ENCODE measurements at regions not wholly inside any gene's neighbourhood (a gene's known extent, or its start where the extent isn't known, plus 50 kb on each side); places are given as distances from the start of the nearest gene placed in this dataset.
A peak's percentile ranks its signal among the peaks of the same experiment; 100 is the strongest.
"Not testable (repeated sequence)": the region's sequence is repeated elsewhere in the genome, so short reads cannot be mapped to it uniquely, and the experiment has no call there.

DNA sequence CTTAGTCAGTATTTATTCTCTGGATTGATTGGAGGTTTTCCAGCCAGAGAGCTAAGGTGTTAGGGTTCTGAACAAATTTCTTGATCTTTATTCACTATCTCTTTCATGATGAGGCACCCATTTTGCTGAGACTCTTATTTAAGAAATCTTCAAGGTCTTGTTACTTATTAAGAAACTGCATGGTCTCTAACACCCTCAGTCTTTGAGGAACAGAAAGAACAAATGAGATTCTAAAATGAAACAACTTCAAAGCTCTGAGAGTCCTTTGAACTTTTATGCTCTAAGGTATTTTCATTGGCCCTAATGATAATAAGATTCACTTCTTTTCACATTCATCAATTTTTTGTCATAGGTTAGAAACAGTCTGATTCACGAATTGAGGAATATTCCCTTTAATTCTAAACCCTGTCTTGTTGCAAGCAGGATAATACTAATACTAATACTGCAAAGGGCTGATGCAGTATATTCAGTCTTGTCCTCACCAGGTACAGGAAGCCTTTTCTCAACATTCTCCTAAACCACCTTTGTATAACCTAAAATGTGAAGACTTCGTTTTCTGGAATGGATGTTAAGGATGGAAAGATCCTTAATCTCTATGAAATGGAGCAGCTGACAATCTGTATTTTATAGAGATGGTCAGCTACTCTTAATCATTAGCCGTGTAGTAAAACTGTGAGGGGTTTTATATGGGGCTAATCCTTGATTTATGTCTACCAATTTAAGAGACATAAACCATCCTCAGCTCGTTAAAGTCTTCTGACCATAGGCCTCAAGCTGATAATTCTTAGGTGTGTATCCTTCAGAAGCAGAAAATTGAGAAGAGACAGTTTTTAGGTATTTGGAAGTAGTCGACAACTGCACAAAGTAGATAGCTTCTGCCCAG, 198.3 kb downstream of the OTOL1 start:
- no peak for DNase-seq

- no peak for DNase-seq
Measured at GRCh38 chr3:161695811-161696210, 199.2 kb downstream of the OTOL1 start.

- DNase-seq, result no peak
Measured at GRCh38 chr3:161700998-161701397, 204.4 kb downstream of the OTOL1 start.

DNA sequence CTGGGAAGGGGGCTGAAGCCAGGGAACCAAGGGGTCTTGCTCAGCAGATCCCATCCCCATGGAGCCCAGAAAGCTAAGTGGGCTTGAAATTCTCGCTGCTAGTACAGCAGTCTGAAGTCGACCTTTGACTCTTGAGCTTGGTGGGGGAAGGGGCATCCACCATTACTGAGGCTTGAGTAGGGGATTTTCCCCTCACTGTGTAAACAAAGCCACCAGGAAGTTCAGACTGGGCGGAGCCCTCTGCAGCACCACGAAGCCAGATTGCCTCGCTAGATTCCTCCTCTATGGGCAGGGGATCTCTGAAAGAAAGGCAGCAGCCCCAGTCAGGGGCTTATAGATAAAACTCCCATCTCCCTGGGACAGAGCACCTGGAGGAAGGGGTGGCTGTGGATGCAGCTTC, 210.6 kb downstream of the OTOL1 start:
- DNase-seq, result not testable (repeated sequence)

DNA sequence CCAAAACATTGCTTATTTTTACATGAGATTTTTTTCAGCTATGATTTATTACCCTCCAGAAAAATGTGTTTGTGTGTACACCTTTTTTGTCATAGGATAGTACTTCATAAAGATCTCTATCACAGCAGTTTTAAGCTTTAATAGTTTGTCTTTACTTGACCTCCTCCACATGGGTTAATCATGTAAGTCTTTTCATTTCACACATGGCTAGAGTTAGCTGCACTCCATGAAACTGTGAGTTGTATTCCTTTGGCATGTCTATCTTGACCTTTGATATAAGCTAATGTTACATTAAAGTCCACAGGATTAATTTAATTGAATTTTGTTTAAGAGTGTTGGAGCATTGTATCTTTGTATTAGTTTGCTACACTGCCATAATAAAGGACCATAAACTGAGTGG, 217.1 kb downstream of the OTOL1 start:
- DNase-seq, result no peak

DNA sequence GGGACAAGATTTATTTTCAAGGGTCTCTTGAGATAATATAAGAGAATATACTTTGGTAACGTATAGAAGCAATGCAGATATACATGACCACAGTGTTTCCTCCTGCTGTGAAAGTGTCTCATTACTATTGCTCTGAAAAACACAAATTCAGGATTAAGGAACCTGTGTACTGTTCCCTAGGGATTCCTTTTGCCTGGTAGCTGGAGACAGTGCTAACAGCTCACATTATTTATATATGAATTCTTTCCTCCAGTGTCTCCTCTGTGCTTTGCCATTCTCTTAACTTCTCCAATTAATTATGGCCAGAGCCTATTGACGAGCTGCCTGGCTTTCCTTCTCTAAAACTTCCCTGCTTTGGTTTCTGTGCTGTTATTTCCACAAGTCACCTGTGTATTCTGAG, 235.4 kb downstream of the OTOL1 start:
- no peak for DNase-seq

DNA sequence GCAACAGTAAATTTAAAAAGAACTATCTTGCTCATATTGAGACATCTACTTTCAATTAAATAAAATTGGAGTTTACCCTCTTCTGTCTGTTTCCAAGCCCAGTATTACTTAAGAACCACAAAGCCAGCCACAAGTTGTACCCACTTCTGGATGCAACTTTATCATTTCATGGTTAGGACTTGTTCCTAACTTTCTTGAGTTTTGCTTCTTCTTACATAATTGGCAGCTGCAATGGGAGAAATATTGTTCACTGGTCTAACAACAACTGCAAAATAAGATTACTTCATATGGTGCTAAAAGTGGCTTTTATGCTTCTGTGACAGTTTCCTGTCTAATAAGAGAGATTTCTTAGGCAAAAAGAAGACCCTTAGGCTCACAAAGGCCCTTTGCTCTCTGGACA, 240.6 kb downstream of the OTOL1 start:
- no peak for DNase-seq

- no peak for DNase-seq
Measured at GRCh38 chr3:161740421-161740820, 243.8 kb downstream of the OTOL1 start.

DNA sequence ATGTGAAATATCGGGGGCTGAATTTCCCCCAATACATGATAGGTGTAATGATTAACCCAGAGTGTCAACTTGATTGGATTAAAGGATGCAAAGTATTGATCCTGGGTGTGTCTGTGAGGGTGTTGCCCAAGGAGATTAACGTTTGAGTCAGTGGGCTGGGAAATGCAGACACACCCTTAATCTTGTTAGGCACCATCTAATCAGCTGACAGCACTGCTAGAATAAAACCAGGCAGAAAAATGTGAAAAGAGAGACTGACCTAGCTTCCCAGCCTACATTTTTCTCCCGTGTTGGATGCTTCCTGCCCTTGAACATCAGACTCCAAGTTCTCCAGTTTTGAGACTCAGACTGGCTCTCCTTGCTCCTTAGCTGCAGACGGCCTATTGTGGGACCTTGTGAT, 247.8 kb downstream of the OTOL1 start:
- no peak for DNase-seq

DNA sequence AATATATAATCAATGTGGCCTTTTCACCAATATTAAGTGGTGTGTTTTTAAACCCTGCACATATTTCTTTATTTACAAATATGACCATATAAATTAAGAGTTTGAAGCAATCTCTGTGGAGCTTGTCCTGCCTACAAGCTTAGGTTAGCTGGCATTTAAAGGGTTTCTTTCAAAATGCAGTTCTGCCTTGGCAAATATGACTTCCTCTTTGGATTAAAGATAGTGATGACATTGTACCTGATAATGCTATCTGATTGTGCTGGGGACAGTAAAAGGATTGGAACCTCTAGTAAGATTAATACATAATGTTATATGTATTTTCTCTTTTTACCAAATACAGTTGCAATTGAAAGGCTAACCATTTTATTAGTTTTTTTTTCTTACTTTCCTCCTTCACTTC, 249.1 kb downstream of the OTOL1 start:
- no peak for DNase-seq

DNA sequence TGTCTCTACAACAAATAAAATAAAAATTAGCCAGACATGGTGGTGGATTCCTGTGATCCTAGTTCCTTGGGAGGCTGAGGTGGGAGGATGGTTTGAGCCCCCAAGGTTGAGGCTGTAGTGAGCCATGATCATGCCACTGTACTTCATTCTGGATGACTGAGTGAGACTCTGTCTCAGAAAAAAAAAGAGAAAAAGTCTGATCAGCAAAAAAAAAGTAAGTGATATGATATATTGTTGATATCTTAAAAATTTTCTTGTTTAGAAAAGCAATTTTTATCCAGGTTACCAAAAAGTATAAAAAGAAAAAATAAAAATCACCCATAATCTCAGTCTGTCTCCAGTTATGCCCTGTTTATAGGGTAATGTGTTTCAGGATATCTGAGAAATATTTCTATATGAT, 251.4 kb downstream of the OTOL1 start:
- DNase-seq, result no peak

GRCh38 chr3:161754420-161755053, 257.9 kb downstream of the OTOL1 start:
- DNase-seq, result no peak

- DNase-seq, result no peak
Measured at GRCh38 chr3:161759444-161759843, 262.8 kb downstream of the OTOL1 start.

- no peak for DNase-seq
Measured at GRCh38 chr3:161766331-161766730, 269.7 kb downstream of the OTOL1 start.

- peak; percentile 48 for DNase-seq
Measured at GRCh38 chr3:161770484-161771386, 274.1 kb downstream of the OTOL1 start.

GRCh38 chr3:161781381-161781780, 284.8 kb downstream of the OTOL1 start:
- no peak for DNase-seq

DNA sequence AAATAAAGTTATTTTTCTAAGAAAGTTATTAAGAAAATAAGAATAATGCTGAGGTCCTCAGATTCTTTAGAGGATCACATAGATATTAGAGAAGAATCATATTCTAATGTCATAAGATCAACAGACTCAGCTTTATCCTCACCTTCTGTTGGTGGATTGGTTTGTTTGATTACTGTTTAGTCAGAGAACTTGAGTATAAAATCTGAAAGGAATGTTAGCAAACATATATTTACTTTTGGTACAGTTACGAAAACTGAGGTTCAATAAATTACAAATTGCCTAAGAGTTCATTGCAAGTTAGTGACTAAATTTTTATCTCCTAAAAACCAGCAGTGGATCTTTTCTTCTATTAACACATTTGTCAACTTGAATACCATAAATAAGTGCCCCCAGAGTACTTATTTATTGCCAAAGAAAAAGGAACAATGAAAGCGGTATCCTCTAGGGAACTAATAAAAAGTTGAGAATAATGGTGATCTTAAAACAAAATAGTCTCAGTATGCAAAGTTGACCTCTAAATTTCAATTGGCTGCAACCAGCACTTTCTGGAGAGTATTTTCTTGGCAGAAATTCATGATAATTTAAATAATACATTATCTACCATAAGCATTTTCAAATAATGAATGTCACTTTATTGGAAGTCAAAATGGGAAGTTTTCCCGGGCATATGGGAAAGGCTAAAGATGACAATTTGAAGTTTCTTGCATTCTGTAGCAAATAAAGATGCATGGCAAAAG, 296.8 kb downstream of the OTOL1 start:
- no peak for DNase-seq

DNA sequence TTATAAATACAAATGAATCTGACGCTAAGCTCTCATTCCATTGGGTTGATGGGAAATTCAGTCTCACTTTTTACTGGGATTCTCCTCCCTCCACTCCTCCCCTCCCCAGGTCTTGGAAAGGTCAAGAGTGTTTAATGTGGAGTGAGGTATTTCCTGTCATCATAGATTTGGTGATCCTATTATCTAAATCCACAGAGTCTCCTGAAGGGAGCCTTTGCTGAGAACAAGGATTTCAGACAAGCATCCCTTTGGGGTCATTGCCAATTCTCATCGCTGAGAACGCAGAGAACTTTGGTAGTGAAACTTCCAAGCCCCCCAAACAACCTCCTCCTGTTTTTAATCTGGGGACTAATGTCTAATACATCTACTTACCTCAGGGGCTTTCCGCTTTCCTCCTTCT, 297.9 kb downstream of the OTOL1 start:
- no peak for DNase-seq

DNA sequence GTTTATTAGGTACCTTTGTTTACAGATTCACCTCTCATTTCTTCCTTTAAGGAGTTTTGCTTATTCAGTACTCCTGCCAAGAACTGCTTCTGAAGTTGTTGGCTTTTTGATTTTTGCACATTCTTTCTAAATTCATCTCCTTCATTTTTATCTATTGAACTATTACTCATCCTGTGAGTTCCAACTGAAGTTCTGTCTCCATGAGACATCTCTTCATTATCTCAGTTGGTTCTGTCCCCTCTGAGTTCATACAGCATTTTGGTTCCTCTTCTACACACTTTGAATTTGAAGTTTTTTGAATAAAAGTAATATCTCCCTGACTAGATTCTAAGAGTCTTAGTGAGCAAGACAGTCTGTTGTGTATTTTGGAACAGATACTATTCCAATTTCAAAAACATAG, 299.7 kb downstream of the OTOL1 start:
- no peak for DNase-seq

- no peak for DNase-seq
Measured at GRCh38 chr3:161796780-161797179, 300.2 kb downstream of the OTOL1 start.

- no peak for DNase-seq
Measured at GRCh38 chr3:161798016-161798415, 301.4 kb downstream of the OTOL1 start.

DNA sequence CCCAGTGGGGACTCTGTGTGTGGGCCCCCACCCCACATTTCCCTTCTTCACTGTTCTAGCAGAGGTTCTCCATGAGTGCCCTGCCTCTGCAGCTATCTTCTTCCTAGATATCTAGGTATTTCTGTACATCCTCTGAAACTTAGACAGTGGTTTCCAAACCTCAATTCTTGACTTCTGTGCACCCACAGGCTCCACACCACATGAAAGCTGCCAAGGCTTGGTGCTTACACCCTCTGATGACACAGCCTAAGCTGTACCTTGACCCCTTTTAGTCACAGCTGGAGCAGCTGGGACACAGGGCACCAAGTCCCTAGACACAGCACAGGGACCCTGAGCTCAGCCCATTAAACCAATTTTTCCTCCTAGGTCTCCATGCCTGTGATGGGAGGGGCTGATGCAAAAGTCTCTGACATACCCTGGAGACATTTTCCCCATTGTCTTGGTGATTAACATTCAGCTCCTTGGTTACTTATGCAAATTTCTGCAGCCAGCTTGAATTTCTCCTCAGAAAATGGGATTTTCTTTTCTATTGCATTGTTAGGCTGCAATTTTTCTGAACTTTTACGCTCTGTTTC, 304.5 kb downstream of the OTOL1 start:
- DNase-seq, result no peak

Measured in KG1 (cell line).